ENCODE measurements at regions not wholly inside any gene's neighbourhood (a gene's known extent, or its start where the extent isn't known, plus 50 kb on each side); places are given as distances from the start of the nearest gene placed in this dataset.
"Not testable (repeated sequence)": the region's sequence is repeated elsewhere in the genome, so short reads cannot be mapped to it uniquely, and the experiment has no call there.

DNA sequence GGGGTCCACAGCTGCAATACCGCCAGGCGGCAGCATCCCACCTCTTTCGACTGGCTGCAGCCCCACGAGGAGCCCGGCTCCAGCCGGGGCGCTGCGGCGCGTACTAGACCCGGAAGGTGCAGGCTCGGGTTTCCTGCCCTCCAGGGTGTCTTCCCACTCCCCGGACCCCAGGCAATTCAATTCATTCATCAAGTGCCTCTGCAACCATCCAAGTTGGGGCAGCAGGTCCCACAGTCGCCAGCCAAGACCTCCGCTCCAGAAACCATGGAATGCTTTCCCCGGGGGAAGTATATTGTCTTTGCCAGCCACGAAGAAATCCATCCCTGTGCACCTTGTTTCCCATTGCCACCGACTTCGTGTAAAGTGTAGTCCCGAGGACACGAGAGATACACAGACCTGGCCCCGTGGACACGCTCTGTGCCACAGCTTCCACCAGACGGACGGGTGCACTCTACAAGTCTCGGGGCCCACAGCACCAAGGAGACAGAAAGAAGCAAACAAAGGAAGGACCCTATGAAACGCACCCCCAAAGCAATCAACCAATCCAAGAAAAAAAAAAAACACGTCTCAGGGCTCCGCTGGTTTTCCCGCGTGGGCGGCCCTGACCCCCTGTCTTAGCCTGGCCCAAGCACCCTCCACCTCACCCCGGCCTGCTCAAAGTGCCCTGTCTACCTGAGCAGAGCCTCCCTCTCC, 3930.2 kb upstream of the OR11H1 start:
- H3K36me3 ChIP-seq (ENCODE audit: insufficient read depth, low read depth, low read length); H3K4me3 ChIP-seq (ENCODE audit: low read length); H3K27me3 ChIP-seq (ENCODE audit: insufficient read depth, low read length); H3K4me1 ChIP-seq (ENCODE audit: insufficient read depth, low read length); H3K27ac ChIP-seq (ENCODE audit: low read length); H3K9ac ChIP-seq (ENCODE audit: low read depth, low read length): not testable (repeated sequence)
- H3K9me3 ChIP-seq (ENCODE audit: insufficient read depth, low read depth, low read length), result peaks cover 82% of the 10 kb centered on the region

DNA sequence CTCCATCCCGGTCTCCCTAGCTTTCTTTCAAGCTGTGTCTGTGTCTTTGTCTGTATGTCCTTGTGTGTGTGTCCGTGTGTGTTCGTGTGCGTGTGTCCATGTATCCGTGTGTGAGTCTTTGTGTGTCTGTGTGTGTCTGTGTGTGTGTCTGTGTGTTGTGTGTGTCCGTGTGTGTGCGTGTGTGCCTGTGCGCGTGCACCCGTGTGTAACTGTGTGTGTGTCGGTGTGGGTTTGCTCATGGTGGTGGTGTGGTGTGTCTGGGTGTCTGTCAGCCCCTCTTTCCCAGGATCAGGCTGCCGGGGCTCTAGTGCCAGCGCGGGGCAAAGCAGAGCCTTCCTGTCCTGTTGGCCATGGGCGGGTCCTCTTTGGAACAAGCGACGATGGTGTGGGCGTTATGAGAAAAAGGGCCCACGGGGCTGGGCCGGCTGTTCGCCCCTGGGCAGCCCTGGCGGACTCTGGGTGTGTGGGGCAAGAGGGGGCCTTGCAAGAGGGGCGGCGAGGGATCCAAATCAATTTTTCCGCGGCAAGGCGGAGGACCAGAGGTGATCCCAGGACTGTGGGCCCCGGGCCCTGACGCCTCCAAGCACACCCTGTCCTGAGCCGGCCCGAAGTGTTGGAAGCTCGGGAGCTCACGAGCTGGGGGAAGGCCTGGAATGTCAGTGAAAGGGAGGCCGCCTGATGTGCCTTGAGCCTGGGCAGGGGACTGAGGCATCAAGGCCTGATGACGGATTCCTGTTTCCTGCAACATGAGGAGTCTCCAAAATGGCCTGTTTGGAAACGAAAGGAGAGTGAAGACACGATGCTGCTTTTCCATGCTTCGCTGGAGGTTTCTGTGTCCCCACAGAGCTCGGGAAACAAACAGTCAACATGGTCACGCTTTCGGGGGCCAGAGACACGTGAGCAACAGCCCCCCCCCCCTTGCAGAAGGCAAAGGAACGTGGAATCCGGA, 3929.2 kb upstream of the OR11H1 start:
- Histone ChIP-seq H3K4me1 (ENCODE audit: insufficient read depth, low read length) (no peaks in the 10 kb centered on the region), H3K36me3 (ENCODE audit: insufficient read depth, low read depth, low read length) (no peaks in the 10 kb centered on the region), H3K9me3 (ENCODE audit: insufficient read depth, low read depth, low read length) (peaks cover 81% of the 10 kb centered on the region), H3K4me3 (ENCODE audit: low read length) (no peak overlapping the region), H3K27me3 (ENCODE audit: insufficient read depth, low read length) (no peaks in the 10 kb centered on the region), H3K27ac (ENCODE audit: low read length) (no peak overlapping the region), H3K9ac (ENCODE audit: low read depth, low read length) (no peak overlapping the region)

DNA sequence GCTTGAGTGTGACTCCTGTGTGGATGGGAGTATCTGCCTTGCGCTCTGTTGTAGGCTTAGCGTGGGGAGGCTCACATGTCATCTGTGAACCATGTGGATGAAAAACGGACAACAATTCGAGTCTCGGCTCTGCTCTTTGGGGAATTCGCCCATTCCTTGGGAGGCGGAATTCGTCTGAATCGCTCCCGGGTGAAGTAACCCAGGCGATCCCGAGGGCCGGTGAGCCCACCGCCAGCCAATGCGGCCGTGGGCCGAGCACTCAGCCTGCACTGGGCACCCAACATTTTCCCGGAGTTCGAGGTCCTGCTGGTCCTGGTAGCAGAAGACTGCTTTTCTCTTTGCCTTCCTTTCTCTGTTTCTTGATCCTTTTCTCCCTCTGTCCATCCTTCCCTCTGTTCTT, 3928.5 kb upstream of the OR11H1 start:
- not testable (repeated sequence) for H3K27ac ChIP-seq (ENCODE audit: low read length); H3K36me3 ChIP-seq (ENCODE audit: insufficient read depth, low read depth, low read length); H3K4me1 ChIP-seq (ENCODE audit: insufficient read depth, low read length); H3K9ac ChIP-seq (ENCODE audit: low read depth, low read length); H3K4me3 ChIP-seq (ENCODE audit: low read length); H3K27me3 ChIP-seq (ENCODE audit: insufficient read depth, low read length)
- peaks cover 80% of the 10 kb centered on the region for H3K9me3 ChIP-seq (ENCODE audit: insufficient read depth, low read depth, low read length)

DNA sequence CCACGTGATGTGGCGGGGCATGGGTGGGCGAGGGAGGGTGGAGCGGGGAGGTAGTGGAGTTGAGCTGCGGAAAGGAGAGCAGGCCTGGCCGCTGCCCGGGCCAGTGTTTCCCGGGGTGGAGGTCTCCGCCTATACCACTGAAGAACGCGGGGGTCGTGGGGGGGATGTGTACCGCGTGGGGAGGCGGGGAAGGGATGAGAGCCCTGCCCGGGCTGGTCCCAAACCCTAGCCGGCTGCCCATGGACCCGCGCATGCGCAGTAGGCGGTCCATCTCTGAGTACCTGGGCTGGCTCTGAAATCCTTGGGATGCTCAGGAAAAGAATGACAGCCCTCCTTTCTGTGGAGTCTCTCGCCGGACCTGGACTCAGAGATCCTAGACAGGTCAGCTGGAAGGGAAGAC, 3927.8 kb upstream of the OR11H1 start:
- H3K36me3 ChIP-seq (ENCODE audit: insufficient read depth, low read depth, low read length); H3K27ac ChIP-seq (ENCODE audit: low read length); H3K4me3 ChIP-seq (ENCODE audit: low read length); H3K27me3 ChIP-seq (ENCODE audit: insufficient read depth, low read length); H3K4me1 ChIP-seq (ENCODE audit: insufficient read depth, low read length); H3K9ac ChIP-seq (ENCODE audit: low read depth, low read length): not testable (repeated sequence)
- peaks cover 80% of the 10 kb centered on the region for H3K9me3 ChIP-seq (ENCODE audit: insufficient read depth, low read depth, low read length)

DNA sequence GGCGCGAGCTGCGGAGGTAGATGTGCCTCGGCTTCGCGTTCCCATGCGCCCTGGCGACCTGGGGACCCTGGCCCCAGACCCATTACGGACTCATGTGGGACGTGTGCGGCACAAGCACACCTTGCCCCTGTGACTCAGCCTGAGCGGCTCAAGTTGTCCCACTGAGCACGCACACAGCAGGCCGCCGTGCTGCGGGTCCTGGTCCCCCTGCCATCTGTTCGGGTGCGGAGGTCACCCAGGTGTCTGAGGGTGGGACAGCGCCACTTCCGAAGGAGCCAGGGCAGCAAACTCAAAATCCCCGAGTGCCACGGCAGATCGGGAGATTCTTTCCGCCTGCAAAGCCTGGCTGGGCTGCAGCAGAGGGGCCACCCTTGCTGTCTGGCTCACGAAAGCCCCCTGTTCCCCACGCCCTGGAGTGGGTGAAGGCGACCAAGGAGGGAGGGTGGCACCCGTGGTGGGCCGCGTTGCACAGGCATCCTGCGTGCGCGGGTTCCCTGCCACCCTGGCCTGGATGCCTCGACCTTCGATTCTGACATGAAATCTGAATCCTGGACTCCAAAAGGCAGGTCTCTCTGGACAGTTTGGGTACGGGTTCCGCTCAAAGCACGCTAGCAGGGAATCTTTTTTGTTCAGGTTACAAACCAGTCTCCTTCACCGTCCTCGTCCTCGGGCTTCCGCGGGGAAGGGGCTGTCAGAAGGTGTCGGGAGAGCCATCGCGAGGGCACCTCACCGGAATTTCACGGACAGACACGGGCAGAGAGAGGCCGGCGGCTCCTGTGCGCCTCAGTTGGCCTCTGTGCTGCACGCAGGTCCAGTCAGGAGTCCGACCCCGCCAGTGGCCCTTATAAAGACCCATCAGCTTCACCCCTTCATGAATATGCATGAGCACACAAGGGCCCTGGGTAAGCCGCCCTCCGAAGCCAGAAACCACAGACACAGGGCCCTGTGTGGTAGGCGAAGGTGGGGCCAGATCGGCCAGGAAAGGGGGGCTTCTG, 3926.8 kb upstream of the OR11H1 start:
- H3K27me3 ChIP-seq (ENCODE audit: insufficient read depth, low read length); H3K4me3 ChIP-seq (ENCODE audit: low read length); H3K9ac ChIP-seq (ENCODE audit: low read depth, low read length); H3K27ac ChIP-seq (ENCODE audit: low read length); H3K4me1 ChIP-seq (ENCODE audit: insufficient read depth, low read length); H3K36me3 ChIP-seq (ENCODE audit: insufficient read depth, low read depth, low read length): not testable (repeated sequence)
- H3K9me3 ChIP-seq (ENCODE audit: insufficient read depth, low read depth, low read length), result peaks cover 80% of the 10 kb centered on the region

DNA sequence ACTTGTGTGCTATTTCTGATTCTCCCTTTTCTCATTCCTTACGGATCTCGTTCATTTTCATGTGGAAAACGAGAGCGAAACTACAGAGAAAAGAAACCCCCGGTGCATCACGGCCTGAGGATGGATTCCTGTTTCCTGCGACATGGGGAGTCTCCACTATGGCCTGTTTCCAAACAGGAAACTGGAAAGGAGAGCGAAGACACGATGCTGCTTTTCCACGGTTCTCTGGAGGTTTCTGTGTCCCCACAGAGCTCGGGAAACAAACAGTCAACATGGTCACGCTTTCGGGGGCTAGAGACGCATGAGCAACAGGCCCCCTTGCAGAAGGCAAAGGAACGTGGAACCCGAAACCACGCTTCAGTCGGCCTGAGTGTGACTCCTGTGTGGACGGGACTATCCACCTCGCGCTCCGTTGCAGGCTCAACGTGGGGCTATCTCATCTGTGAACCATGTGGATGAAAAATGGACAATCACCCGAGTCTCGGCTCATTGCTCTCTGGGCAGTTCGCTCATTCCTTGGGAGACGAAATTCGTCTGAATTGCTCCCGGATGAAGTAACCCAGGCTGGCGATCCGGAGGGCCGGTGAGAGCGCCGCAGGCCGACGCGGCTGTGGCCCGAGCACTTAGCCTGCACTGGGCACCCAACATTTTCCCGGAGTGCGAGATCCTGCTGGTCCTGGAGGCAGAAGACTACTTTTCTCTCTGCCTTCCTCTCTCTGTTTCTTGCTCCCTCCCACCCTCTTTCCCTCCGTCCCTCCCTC, 3923.2 kb upstream of the OR11H1 start:
- peaks cover 80% of the 10 kb centered on the region for H3K9me3 ChIP-seq (ENCODE audit: insufficient read depth, low read depth, low read length)
- not testable (repeated sequence) for H3K27me3 ChIP-seq (ENCODE audit: insufficient read depth, low read length)

DNA sequence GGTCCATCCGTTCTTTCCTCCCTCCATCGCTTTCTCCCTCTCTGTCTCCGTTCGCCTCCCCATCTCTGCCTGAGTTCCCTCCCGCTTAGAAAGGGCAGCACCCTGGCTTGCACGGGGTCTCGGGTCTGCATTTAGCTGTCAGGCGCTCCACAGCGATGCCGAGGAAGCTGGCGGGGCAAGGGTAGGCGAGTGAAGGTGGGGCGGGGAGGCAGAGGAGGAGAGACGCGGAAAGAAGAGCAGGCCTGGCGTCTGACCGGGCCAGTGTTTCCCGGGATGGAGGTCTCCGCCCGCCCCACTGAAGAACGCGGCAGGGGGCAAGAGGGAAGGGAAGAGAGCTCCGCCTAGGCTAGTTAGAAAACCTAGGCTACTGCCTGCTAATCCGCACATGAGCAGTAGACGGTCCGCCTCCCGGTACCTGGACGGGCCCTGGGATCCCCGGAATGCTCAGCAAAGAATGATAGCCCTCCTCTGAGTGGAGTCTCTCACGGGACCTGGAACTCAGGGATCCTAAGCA, 3922.5 kb upstream of the OR11H1 start:
- Histone ChIP-seq H3K36me3 (ENCODE audit: insufficient read depth, low read depth, low read length) (no peaks in the 10 kb centered on the region), H3K9ac (ENCODE audit: low read depth, low read length) (no peak overlapping the region), H3K27ac (ENCODE audit: low read length) (no peak overlapping the region), H3K27me3 (ENCODE audit: insufficient read depth, low read length) (no peaks in the 10 kb centered on the region), H3K4me1 (ENCODE audit: insufficient read depth, low read length) (no peaks in the 10 kb centered on the region), H3K4me3 (ENCODE audit: low read length) (no peak overlapping the region), H3K9me3 (ENCODE audit: insufficient read depth, low read depth, low read length) (peaks cover 81% of the 10 kb centered on the region)

More for the DNA sequence above, 3923.2 kb upstream of the OR11H1 start:
- not testable (repeated sequence) for H3K4me1 ChIP-seq (ENCODE audit: insufficient read depth, low read length); H3K27ac ChIP-seq (ENCODE audit: low read length); H3K4me3 ChIP-seq (ENCODE audit: low read length); H3K36me3 ChIP-seq (ENCODE audit: insufficient read depth, low read depth, low read length); H3K9ac ChIP-seq (ENCODE audit: low read depth, low read length)

DNA sequence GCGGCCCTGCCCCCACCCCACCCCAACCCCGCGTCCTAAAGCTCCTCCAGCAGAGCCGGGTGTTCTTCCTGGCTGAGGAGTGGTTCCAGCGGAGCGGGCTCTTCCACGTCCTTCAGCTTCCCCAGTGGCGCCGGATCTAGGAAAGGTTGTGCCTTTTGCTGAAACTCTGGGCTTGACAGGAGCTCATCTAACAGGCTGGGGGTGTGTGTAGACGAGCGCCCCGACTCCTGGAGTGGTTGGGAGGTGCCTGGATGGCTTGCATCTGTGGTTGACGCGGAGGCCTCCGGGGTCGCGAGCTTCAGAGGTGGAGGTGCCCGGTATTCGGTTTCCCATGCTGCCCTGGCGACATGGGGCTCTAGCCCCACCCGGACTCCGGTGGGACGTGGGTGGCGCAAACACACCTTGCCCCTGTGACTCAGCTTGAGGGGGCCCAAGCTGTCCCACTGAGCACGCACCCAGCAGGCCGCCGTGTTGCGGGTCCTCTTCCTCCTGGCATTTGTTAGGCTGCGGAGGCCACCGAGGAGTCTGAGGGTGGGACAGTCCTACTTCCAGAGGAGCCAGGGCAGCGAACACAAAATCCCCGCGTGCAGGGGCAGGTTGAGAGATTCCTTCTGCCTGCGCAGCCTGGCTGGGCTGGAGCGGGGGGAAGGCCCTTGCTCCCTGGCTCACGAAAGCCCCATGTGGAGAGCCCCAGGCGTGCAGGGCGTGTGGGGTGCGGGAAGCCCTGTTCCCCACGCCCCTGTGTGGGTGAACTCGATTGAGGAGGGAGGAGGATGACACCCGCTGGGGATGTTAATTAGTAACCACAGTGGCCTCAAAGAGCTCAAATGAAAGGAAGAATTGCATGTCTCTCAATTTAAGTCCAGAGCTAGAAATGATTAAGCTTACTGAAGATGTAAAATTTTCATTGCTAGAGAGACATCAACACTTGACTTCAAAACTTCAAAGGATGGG, 3921.7 kb upstream of the OR11H1 start:
- not testable (repeated sequence) for H3K4me1 ChIP-seq (ENCODE audit: insufficient read depth, low read length); H3K4me3 ChIP-seq (ENCODE audit: low read length); H3K36me3 ChIP-seq (ENCODE audit: insufficient read depth, low read depth, low read length); H3K27ac ChIP-seq (ENCODE audit: low read length); H3K27me3 ChIP-seq (ENCODE audit: insufficient read depth, low read length); H3K9ac ChIP-seq (ENCODE audit: low read depth, low read length)
- H3K9me3 ChIP-seq (ENCODE audit: insufficient read depth, low read depth, low read length), result peaks cover 81% of the 10 kb centered on the region

DNA sequence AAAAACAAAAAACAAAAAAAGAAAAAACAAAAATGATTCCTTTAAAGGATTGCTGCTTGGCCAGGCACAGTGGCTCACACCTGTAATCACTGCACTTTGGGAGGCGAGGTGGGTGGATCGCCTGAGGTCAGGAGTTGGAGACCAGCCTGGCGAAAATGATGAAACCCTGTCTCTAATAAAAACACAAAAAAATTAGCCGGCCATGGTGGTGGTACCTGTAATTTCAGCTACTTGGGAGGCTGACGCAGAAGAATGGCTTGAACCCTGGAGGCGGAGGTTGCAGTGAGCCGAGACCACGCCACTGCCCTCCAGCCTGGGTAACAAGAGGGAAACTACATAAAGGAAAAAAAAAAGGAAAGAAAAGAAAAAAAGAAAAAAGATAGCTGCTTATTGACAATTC, 3920.8 kb upstream of the OR11H1 start:
- not testable (repeated sequence) for H3K36me3 ChIP-seq (ENCODE audit: insufficient read depth, low read depth, low read length); H3K27me3 ChIP-seq (ENCODE audit: insufficient read depth, low read length); H3K9ac ChIP-seq (ENCODE audit: low read depth, low read length); H3K4me1 ChIP-seq (ENCODE audit: insufficient read depth, low read length); H3K27ac ChIP-seq (ENCODE audit: low read length); H3K4me3 ChIP-seq (ENCODE audit: low read length)
- H3K9me3 ChIP-seq (ENCODE audit: insufficient read depth, low read depth, low read length), result peaks cover 83% of the 10 kb centered on the region

DNA sequence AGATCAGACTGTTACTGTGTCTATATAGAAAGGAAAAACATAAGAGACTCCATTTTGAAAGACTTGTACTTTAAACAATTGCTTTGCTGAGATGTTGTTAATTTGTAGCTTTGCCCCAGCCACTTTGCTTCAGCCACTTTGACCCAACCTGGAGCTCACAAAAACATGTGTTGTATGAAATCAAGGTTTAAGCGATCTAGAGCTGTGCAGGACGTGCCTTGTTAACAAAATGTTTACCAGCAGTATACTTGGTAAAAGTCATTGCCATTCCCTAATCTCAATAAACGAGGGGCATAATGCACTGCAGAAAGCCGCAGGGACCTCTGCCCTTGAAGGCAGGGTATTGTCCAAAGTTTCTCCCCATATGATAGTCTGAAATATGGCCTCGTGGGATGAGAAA, 3919.5 kb upstream of the OR11H1 start:
- not testable (repeated sequence) for H3K27me3 ChIP-seq (ENCODE audit: insufficient read depth, low read length)

More for the DNA sequence above, 3919.5 kb upstream of the OR11H1 start:
- H3K4me3 ChIP-seq (ENCODE audit: low read length); H3K36me3 ChIP-seq (ENCODE audit: insufficient read depth, low read depth, low read length); H3K27ac ChIP-seq (ENCODE audit: low read length); H3K9ac ChIP-seq (ENCODE audit: low read depth, low read length); H3K4me1 ChIP-seq (ENCODE audit: insufficient read depth, low read length): not testable (repeated sequence)
- peaks cover 87% of the 10 kb centered on the region for H3K9me3 ChIP-seq (ENCODE audit: insufficient read depth, low read depth, low read length)

Data from iPS-20b (cell line).